ENCODE measurements at regions not wholly inside any gene's neighbourhood (a gene's known extent, or its start where the extent isn't known, plus 50 kb on each side); places are given as distances from the start of the nearest gene placed in this dataset.
"Not testable (repeated sequence)": the region's sequence is repeated elsewhere in the genome, so short reads cannot be mapped to it uniquely, and the experiment has no call there.

DNA sequence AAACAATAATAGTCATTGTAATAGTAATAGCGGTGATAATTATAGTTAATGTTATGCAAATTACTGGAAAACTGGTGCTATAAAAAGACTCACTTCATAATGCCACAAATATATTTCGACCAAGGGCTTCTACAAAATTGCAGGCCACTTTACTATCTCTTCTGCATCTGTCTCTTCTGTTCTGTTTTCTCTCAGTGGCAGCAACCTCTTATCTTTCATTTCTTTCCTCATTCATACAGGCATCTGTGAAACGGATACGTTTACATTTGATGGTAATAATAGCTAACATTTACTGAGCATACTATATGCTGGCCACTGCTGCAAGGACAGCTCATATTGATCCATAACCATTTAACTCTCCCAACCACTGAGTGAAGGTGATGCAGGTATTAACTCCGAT is 537.4 kb upstream of the PFKP start:
- no peak for TF ChIP-seq CTCF (IDR thresholded peaks at IDR 0.05)
- TF ChIP-seq POLR2A (IDR thresholded peaks at IDR 0.05), result no peak
- H3K9me3 ChIP-seq, result no peaks in the 10 kb centered on the region
- H3K27me3 ChIP-seq, result no peaks in the 10 kb centered on the region
- intact Hi-C loops (cut with DNase I; ENCODE audit: low total_unique reads), result no loop called here
- H3K4me3 ChIP-seq, result no peak overlapping the region
- no peaks in the 10 kb centered on the region for H3K36me3 ChIP-seq (ENCODE audit: low read depth, missing control alignments)
- WGBS, 2 donors, result 76 to 77% methylated on average over 5 of the region's 5 CpGs
- no peak for DNase-seq
- H3K4me1 ChIP-seq, result no peaks in the 10 kb centered on the region
- no peak overlapping the region for H3K27ac ChIP-seq

- no peak for DNase-seq
- Histone ChIP-seq H3K4me1 (no peaks in the 10 kb centered on the region), H3K27ac (no peak overlapping the region), H3K27me3 (no peaks in the 10 kb centered on the region), H3K9me3 (no peaks in the 10 kb centered on the region), H3K4me3 (no peak overlapping the region), H3K36me3 (ENCODE audit: low read depth, missing control alignments) (no peaks in the 10 kb centered on the region)
- TF ChIP-seq CTCF (IDR thresholded peaks at IDR 0.05) (no peak), POLR2A (IDR thresholded peaks at IDR 0.05) (no peak)
- WGBS, 2 donors, result 87 to 93% methylated on average over 11 to 12 of the region's 12 CpGs
- intact Hi-C loops (cut with DNase I; ENCODE audit: low total_unique reads), result no loop called here
These were observed 541.6 kb upstream of the PFKP start for GRCh38 chr10:2525781-2526180.

GRCh38 chr10:2519139-2519538 is 548.2 kb upstream of the PFKP start:
- DNase-seq, result no peak
- no peak overlapping the region for H3K4me3 ChIP-seq
- no peaks in the 10 kb centered on the region for H3K4me1 ChIP-seq
- WGBS, 2 donors, result 72 to 81% methylated on average over 8 of the region's 8 CpGs
- H3K9me3 ChIP-seq, result no peaks in the 10 kb centered on the region
- intact Hi-C loops (cut with DNase I; ENCODE audit: low total_unique reads), result no loop called here
- H3K27ac ChIP-seq, result no peak overlapping the region
- H3K36me3 ChIP-seq (ENCODE audit: low read depth, missing control alignments), result no peaks in the 10 kb centered on the region
- TF ChIP-seq CTCF (IDR thresholded peaks at IDR 0.05) (no peak), POLR2A (IDR thresholded peaks at IDR 0.05) (no peak)
- H3K27me3 ChIP-seq, result no peaks in the 10 kb centered on the region

DNA sequence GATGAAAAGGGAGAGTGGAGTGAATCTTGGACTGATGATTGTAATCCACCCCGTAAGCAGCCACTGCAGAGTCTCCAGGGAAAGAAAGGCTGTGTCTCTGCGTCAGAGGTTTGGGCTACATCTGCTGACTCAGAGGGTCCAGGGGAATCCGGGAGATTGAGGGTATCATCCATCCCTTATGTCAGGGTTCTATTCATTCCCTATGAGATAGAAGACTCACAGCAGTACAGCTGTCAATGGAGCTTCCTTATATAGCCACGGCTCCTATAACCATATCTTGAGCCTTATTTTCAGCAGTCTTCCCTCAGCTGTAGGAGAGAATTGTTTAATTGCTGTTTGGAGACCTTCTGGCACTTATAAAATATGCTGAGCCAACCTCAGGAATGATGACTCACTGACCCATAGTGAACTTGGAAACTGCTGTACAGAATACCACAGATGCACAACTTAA is 558.2 kb upstream of the PFKP start:
- Histone ChIP-seq H3K27me3 (no peaks in the 10 kb centered on the region), H3K4me3 (no peak overlapping the region), H3K4me1 (no peaks in the 10 kb centered on the region), H3K36me3 (ENCODE audit: low read depth, missing control alignments) (no peaks in the 10 kb centered on the region), H3K9me3 (no peaks in the 10 kb centered on the region), H3K27ac (no peak overlapping the region)
- intact Hi-C loops (cut with DNase I; ENCODE audit: low total_unique reads), result no loop called here
- DNase-seq, result no peak
- WGBS, 2 donors, result 53 to 60% methylated on average over 2 to 4 of the region's 4 CpGs
- TF ChIP-seq POLR2A (IDR thresholded peaks at IDR 0.05), result no peak
- TF ChIP-seq CTCF (IDR thresholded peaks at IDR 0.05), result no peak

GRCh38 chr10:2501366-2501940 is 565.9 kb upstream of the PFKP start:
- H3K27me3 ChIP-seq; H3K36me3 ChIP-seq (ENCODE audit: low read depth, missing control alignments); H3K9me3 ChIP-seq; intact Hi-C loops (cut with DNase I; ENCODE audit: low total_unique reads); H3K27ac ChIP-seq; H3K4me1 ChIP-seq: not testable (repeated sequence)
- H3K4me3 ChIP-seq, result peak overlapping the region; percentile 31 to 51
- DNase-seq, result peak; percentile 20
- WGBS, 2 donors, result 31 to 55% methylated on average over 48 to 58 of the region's 58 CpGs
